Pancreas (tissue), 10 donors: ENCODE measurements at regions not wholly inside any gene's neighbourhood (a gene's known extent, or its start where the extent isn't known, plus 50 kb on each side); places are given as distances from the start of the nearest gene placed in this dataset.

Source experiments
- ATAC-seq, 4 donors: fragments of 200-7000 bp; cut with Tn5 transposase; one replicate each; pipeline versions ENCODE4 v1.8.0 to v1.9.1; 2020; ENCODE audit warnings: mild to moderate bottlenecking in 4 of 4, moderate library complexity in 4 of 4
- DNase-seq, 6 donors: peaks; one replicate each; pipeline ENCODE4 v3.0.0-alpha.2; 2020
- FAIRE-seq: peaks from 2 replicates; lab custom pipeline; 2012; peaks lifted over from hg19 to GRCh38; lab: Jason Lieb, UNC
- H3K27ac ChIP-seq, 4 donors: fragments of 200-600 bp; sonication (generic); 1 replicate in 3 of 4; 2 replicates in 1 of 4; pipeline versions ENCODE4 v1.5.0 to v1.8.0; 2020
- H3K27me3 ChIP-seq, 4 donors: fragments of 200-600 bp; one replicate each; pipeline ENCODE4 v1.8.0; 2021
- H3K36me3 ChIP-seq, 3 donors: fragments of 200-600 bp; sonication (generic) in 1 of 3; one replicate each; pipeline versions ENCODE4 v1.5.0 to v1.8.0; 2020 to 2021
- H3K4me1 ChIP-seq, 3 donors: fragments of 200-600 bp; one replicate each; pipeline ENCODE4 v1.8.0; 2021
- H3K4me3 ChIP-seq, 4 donors: fragments of 200-600 bp; sonication (generic) in 2 of 4; one replicate each; pipeline versions ENCODE4 v1.5.0 to v1.8.0; 2020 to 2021
- H3K9me3 ChIP-seq, 4 donors: fragments of 200-600 bp; one replicate each; pipeline ENCODE4 v1.8.0; 2021
- WGBS, 2 donors: extraction: QIAGEN DNeasy Blood & Tissue Kit; methylation state at CpG; one replicate each; pipeline ENCODE4 v1.1.7; 2013; 5-methylcytosine and 5-hydroxymethylcytosine counted together
- intact Hi-C, 3 donors: fragments of 100-400 bp; cut with DNase I; formaldehyde crosslinking; loops; one replicate each; pipeline versions ENCODE4 v1.11.1 to v1.14.2; 2022
- TF ChIP-seq, protein P1 (sequence below), 4 donors: fragments of 200-600 bp; sonication (generic) in 3 of 4; IDR thresholded peaks; one replicate each; pipeline versions ENCODE4 v1.5.0 to v1.8.0; 2021; ENCODE audit warnings: antibody characterized with exemption in 4 of 4
- donor health status: healthy with polysubstance abuse.
- donor health status: DM: no; HTN: no; CAD: no; lungs with moderate emphysema.
- donor health status: DM: no; HTN: no; CAD: no.
- donor health status: control.
- donor health status: control.
- donor health status: Bipolar disorder and iron deficiency.
- donor health status: DM: yes; HTN: yes; CAD: no.
- donor health status: DM: no; HTN: no; CAD: no.
- donor health status: DM: no; HTN: no; CAD: no.
- donor health status: DM: yes; HTN: yes; CAD: no.

DNA sequence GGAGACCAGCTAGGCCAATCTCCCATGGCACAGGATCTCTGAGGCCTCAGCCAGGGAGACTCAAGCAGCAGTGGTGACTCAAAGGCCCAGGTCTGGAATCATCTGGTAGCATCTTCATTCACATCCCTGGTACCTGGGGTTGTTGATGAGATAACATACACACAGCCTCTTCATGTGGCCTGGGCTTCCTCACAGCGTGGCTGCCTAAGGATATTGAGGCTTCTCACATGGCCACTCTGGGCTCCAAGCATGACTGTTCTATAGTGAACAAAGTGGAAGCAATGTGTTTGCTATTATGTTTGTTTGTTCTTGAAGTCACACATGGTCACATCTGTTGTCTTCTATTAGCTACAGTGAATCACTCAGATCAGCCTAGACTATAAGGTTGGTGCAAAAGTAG, 584.1 kb downstream of the VRK1 start:
- peaks cover 0 to 12% (median 0%) of the 10 kb centered on the region in 4 donors for H3K27me3 ChIP-seq
- H3K27ac ChIP-seq = no peak overlapping the region
- no peaks in the 10 kb centered on the region for H3K36me3 ChIP-seq
- H3K9me3 ChIP-seq = no peaks in the 10 kb centered on the region
- ATAC-seq (no peak), DNase-seq (no peak), FAIRE-seq (no peak)
- 71 to 79% methylated on average over 1 of the region's 1 CpG for WGBS, 2 donors
- intact Hi-C loops = no loop called here
- TF ChIP-seq, protein P1, sequence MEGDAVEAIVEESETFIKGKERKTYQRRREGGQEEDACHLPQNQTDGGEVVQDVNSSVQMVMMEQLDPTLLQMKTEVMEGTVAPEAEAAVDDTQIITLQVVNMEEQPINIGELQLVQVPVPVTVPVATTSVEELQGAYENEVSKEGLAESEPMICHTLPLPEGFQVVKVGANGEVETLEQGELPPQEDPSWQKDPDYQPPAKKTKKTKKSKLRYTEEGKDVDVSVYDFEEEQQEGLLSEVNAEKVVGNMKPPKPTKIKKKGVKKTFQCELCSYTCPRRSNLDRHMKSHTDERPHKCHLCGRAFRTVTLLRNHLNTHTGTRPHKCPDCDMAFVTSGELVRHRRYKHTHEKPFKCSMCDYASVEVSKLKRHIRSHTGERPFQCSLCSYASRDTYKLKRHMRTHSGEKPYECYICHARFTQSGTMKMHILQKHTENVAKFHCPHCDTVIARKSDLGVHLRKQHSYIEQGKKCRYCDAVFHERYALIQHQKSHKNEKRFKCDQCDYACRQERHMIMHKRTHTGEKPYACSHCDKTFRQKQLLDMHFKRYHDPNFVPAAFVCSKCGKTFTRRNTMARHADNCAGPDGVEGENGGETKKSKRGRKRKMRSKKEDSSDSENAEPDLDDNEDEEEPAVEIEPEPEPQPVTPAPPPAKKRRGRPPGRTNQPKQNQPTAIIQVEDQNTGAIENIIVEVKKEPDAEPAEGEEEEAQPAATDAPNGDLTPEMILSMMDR (IDR thresholded peaks at IDR 0.05) = no peak
- H3K4me1 ChIP-seq = no peaks in the 10 kb centered on the region
- H3K4me3 ChIP-seq = no peak overlapping the region

DNA sequence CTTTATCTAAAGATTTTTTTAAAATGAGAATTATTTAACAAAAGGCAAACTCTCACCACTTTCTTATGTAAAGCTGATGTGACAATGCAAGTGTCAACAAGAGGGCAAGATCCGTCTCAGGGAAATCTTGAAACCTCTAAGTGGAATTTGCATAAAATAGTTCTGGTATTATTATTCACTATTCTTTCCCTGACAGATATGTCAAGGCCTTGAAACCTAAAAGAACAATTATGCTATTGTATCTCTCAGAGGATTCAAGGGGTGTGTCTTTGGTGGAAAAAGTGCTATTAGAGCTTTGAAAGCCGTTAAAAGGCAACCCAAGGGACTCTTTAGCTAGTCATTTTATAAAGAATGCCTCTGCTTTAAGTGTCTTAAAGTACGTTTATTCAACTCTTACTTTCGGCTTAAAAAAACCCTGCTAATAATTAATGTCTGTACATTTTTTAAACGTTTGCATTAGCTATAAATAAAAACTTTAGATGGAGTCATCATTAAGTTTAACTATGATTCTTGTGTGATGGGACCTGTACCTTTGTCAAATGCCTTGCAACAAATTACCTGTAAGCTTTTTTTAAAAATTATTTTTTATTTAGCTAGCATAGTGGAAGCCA, 585.5 kb downstream of the VRK1 start:
- TF ChIP-seq, protein P1 (IDR thresholded peaks at IDR 0.05) = no peak
- no peak overlapping the region for H3K4me3 ChIP-seq
- no peak for DNase-seq
- H3K9me3 ChIP-seq = no peaks in the 10 kb centered on the region
- H3K27ac ChIP-seq = no peak overlapping the region
- no peaks in the 10 kb centered on the region for H3K36me3 ChIP-seq
- 33 to 40% methylated on average over 5 of the region's 5 CpGs for WGBS, 2 donors
- peaks cover 0 to 12% (median 0%) of the 10 kb centered on the region in 4 donors for H3K27me3 ChIP-seq
- no peak for ATAC-seq
- no peaks in the 10 kb centered on the region for H3K4me1 ChIP-seq
- intact Hi-C loops = no loop called here
- no peak for FAIRE-seq

DNA sequence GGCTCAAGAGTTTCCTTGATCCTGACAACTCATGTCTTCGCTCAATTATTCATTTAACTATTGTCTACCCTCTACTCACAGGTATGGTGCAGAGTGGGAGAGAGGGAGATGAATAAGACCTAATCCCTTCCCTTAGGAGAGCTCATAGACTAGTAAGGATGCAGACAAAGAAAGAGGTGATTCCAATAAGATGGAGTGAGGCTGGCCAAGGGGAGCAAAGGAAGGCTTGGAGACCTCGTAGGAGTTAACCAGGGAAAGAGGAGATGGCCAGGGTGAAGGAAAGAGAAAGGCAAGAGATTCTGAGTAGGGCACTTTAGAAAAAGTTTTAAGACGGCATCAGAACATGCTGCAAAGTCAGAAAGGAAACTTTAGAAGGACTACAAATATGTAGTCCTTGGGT, 588.5 kb downstream of the VRK1 start:
- WGBS, 2 donors = 67 to 75% methylated on average over 3 of the region's 3 CpGs
- H3K27ac ChIP-seq = no peak overlapping the region
- no peaks in the 10 kb centered on the region for H3K36me3 ChIP-seq
- FAIRE-seq (no peak), ATAC-seq (no peak), DNase-seq (no peak)
- H3K4me3 ChIP-seq = no peak overlapping the region
- no peaks in the 10 kb centered on the region for H3K9me3 ChIP-seq
- H3K27me3 ChIP-seq = peaks cover 0 to 12% (median 0%) of the 10 kb centered on the region in 4 donors
- intact Hi-C loops = no loop called here
- TF ChIP-seq, protein P1 (IDR thresholded peaks at IDR 0.05) = no peak
- H3K4me1 ChIP-seq = no peaks in the 10 kb centered on the region

DNA sequence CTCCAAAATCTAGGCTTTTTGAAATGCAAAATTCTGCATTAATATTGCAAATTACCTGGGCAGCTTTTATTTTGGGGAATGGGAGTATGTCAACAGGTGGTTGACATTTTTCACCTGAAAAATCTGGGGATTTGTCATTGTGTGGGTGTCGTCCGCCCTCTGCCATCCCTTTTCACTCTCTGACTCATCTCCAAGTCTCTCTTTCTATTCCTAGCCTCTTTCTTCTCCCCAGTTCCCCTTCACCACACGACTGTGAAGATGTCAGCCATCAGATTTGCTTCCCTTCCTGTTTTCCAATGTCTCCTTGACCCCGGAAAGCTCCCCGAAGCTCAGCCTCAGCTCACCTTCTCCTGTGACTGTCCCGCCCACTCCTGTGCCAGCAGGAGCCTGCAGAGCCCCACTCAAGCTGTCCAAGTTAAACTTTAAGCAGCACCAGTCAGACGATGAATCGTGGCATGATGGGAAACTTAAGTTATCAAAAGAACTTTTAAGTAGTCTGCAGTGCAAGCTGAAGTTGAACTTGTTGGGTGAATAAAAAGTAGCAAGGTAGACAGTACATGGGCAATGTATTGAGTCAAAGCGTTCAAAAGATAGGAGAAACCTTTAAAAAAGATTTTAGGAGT, 590.2 kb downstream of the VRK1 start:
- H3K4me3 ChIP-seq = no peak overlapping the region
- FAIRE-seq (no peak), DNase-seq (no peak), ATAC-seq (no peak)
- intact Hi-C loops = no loop called here
- WGBS, 2 donors = 25 to 27% methylated on average over 9 of the region's 9 CpGs
- H3K9me3 ChIP-seq = no peaks in the 10 kb centered on the region
- no peak overlapping the region for H3K27ac ChIP-seq
- TF ChIP-seq, protein P1 (IDR thresholded peaks at IDR 0.05) = no peak
- peaks cover 0 to 12% (median 0%) of the 10 kb centered on the region in 4 donors for H3K27me3 ChIP-seq
- H3K36me3 ChIP-seq = no peaks in the 10 kb centered on the region
- H3K4me1 ChIP-seq = no peaks in the 10 kb centered on the region

DNA sequence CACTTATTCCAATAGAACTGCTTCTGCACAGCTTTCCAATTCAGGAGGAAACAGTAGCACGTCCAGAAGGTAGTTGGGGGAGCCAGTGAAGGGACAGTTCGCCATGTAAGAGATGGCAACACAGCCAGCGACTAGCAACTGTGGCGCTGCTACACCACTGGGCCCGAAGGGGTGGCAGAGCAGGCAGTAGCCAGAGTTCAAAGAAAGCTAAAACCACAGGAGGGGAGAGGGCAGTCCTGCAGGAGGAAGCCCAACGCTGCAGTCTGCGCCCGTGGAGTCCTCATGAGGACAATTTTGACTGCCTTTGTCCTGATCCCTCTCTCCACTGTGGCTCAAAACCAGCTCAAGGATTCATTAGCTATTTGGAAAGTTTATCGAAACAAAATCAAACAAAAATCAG, 591.2 kb downstream of the VRK1 start:
- 45 to 56% methylated on average over 9 of the region's 9 CpGs for WGBS, 2 donors
- FAIRE-seq (no peak), ATAC-seq (no peak), DNase-seq (no peak)
- TF ChIP-seq, protein P1 (IDR thresholded peaks at IDR 0.05) = no peak
- Histone ChIP-seq H3K27me3 (peaks cover 0 to 9% (median 0%) of the 10 kb centered on the region in 4 donors), H3K27ac (no peak overlapping the region), H3K4me1 (no peaks in the 10 kb centered on the region), H3K36me3 (no peaks in the 10 kb centered on the region), H3K4me3 (no peak overlapping the region), H3K9me3 (no peaks in the 10 kb centered on the region)
- intact Hi-C loops = no loop called here
